CD4-positive, alpha-beta T cell treated with Interleukin-2 at 100 ng/mL for 4 hours (primary cell): ENCODE measurements at regions not wholly inside any gene's neighbourhood (a gene's known extent, or its start where the extent isn't known, plus 50 kb on each side); places are given as distances from the start of the nearest gene placed in this dataset.
"Not testable (repeated sequence)": the region's sequence is repeated elsewhere in the genome, so short reads cannot be mapped to it uniquely, and the experiment has no call there.

Experiments
- DNase-seq: peaks from one replicate; pipeline ENCODE4 v3.0.0-alpha.2; 2020; ENCODE audit warnings: low spot score

- DNase-seq, result no peak
Observed at GRCh38 chr11:69219991-69220390, 64.3 kb downstream of the SMIM38 start.

GRCh38 chr11:69220561-69221051 lies 64.9 kb downstream of the SMIM38 start:
- DNase-seq, result no peak

DNA sequence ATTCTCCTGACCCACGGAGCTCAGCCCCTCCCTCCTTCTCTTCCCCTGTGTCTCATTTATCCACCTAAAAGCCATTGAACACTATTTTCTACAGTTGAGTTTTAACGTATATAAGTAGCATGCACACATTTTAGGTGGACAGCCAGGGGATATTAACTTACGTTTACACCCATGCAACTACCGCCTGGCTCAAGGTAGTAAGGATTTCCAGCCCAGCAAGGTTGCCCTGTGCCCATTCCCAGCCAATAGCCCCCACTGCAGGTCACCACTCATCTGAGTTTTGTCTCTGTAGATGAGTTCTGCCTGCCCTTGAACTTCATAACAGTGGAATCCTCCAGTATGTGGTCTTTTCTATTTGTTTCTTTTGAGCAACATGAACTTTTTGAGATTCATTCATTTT lies 65.4 kb downstream of the SMIM38 start:
- DNase-seq, result no peak

DNA sequence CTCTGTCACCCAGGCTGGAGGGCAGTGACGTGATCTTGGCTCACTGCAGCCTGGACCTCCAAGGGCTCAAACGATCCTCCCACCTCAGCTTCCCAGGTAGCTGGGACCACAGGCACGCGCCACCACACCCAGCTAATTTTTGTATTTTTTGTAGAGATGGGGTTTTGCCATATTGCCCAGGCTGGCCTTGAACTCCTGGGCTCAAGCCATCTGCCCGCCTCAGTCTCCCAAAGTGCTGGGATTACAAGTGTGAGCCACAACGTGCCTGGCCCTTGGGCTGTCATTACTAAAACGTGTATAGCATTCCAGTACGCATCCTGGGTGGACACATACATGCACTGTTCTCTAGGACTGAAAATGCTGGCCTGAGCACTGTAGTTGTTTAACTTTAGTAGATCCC lies 65.9 kb downstream of the SMIM38 start:
- DNase-seq, result not testable (repeated sequence)

DNA sequence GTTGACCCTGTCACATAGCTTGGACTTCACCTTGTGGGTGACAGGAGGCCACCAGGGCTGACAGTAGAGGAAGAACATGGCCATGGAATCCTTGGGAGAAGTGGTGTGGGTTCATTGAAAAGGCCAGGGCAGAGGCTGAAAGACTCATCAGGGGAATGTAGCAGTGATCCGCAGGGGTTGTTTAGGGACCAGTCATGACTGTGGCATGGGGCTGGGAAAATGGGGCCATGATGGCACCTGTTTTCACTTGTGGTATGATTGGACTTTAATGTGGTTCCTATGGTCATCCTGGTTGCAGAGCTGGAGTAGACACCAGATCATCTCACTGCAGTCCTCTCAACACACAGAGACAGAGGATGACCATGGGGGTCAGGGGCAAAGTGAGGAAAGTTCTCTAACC lies 66.7 kb upstream of the MYEOV start:
- no peak for DNase-seq

DNA sequence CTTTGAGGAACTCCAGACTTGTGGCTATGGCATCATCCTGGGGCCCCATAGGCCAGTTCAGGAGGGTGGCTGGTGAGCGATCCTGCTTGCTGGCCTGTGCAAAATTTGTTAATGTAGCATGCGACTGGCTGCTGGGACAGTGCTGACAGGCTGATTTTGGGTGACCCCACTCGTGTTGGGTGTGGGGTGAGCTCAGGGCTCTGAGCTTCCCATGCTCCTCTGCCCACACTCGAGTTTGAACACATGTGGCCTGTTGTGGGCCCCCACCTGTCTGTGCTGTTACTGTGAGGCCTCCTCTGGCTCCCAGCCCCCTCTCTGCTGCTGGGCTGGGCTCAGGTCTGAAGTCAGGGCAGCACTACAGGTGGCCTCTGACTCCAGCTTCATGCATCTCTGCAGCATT lies 64.4 kb upstream of the MYEOV start:
- no peak for DNase-seq

GRCh38 chr11:69230856-69231425 lies 63.0 kb upstream of the MYEOV start:
- DNase-seq, result no peak

DNA sequence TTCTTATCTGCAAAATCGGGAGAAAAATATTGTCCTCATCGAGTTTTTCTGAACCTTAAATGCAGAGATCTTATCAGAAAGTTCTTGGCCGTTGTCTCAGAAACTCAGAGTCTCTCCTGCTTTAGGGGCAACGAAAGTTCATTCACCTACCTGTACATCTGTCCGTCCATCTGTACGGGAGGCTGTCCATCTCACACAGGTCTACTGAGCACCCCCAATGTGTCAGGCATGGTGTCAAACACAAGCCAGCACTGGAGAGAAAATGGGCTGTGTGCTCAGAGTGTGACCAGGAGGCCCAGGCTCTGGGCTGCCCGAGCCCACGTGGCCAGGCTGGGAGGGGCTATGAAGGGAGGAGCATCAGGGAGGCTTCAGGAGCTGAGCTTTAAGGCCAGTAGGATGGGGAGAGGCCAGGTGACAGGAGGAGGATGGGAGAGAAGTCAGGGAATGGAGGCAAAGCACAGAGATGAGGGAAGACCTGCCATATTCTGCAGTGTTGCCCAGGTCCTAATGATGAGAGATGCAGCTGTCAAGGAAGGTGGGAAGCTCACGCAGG lies 62.4 kb upstream of the MYEOV start:
- DNase-seq, result no peak

DNA sequence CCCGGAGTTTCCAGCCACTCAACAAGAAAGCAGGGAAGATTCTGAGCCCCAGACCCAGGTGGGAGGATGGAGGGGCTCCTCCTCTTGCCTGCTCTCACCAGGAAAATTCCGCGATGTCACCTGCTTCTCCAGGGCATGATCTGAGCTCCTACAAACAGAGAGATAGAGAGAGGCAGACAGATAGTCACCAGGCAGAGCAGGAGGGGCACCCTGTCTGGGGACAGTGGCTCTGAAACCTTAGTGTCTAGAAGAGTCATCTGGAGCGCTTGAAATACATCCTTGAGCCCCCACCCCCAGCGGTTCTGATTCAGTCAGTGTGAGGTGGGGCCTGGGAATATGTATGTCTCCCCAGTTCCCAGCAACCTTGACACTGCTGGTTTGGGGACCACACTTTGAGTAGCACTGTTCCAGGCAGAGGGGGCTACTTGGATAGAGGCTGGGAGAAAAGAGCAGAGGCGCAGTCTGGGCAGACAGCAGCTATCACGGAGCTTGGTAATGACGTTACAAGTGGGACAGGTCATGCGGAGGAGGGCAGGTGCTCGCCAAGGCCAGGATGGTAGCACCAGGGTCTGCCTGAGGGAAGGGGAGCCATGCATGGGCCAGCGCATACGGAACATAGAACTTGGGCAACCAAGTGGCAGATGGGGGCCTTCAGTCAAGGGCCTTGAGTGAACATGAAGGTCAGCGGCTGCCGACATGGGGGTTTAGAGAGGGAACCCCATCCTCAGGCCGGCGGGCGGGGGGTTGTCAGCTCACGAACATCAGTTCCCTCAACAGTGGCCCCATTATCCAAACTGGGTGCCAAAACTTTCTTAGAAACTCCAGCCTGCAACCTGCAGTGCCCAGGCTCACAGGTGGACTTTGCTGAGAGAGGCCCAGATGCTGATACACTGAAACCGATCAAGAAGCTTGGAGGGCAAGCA lies 60.9 kb upstream of the MYEOV start:
- no peak for DNase-seq

GRCh38 chr11:69233744-69234570 lies 60.0 kb upstream of the MYEOV start:
- no peak for DNase-seq

GRCh38 chr11:69234740-69235710 lies 58.9 kb upstream of the MYEOV start:
- no peak for DNase-seq

DNA sequence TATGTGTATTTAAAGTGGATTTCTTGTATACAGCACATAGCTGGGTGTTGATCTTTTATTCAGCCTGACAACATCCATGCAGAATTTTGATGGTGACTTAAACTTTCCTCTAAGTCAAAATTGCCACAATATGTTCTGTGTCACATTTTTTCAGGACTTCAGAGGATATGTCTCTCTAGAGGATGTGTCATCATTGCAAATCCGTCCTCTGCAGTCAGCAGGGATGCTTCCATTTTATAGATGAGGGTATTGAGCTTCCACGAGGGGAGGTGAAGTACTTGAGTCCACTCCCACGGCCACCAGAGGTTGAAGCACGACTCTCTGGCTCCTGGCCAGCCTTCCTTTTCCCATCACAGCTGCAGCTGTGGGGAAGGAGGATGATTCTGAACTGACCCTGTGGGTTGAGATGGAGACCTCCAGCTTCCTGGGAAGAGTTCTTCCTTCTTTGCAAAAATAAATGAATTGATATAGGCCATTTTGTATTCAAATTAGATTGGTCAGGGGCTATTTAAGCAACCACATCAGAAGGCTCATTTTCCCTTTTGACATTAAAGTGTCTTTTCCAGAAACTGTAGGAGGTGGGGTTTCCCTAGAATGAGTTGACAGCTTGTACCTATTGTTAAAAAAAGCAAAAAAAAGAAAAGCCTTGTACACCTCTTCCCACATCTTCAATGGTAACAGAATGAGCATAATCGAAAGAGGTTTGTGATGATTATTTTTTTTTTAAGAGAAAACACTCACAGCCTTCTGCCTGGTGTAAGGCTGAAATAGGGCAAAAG lies 55.2 kb upstream of the MYEOV start:
- DNase-seq, result no peak

DNA sequence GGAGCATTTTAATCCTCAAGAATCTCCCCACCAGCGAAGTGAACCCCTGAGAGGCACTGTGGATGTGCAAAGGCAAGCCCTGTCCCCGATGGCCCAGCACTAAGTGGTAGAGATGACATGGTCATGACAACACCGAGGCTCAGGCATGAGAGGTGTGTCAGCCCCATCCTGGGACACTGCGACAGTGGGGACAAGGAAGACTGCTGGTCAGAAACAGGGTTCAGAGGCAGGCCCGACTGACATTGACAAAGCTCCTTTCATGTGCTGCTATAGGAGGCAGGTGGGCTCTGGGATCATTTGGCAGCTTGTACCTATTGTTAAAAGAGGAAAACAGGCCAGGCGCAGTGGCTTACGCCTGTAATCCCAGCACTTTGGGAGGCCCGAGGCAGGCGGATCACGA lies 54.3 kb upstream of the MYEOV start:
- no peak for DNase-seq

GRCh38 chr11:69240332-69241074 lies 53.5 kb upstream of the MYEOV start:
- DNase-seq, result no peak

- no peak for DNase-seq
Observed at GRCh38 chr11:69241075-69241740, 52.7 kb upstream of the MYEOV start.

DNA sequence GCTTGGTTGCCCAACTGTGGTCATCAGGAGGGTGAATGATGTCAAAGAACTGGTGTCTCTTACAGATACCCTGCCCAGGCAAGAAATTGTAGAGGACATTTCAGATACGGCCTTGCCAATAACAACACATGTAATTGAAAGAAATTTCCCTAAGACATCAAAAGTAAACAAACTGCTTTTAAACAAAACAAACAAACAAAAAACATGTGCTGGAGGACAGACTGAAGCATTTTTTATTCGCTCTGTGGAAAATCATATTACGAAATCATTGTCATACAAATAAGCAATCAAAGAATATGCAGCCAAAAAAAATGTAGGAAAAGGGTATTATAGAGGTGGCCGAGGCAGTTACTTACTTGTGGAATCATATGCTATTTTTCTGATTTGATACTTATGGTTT lies 52.1 kb upstream of the MYEOV start:
- no peak for DNase-seq

GRCh38 chr11:69242266-69242920 lies 51.6 kb upstream of the MYEOV start:
- no peak for DNase-seq

DNA sequence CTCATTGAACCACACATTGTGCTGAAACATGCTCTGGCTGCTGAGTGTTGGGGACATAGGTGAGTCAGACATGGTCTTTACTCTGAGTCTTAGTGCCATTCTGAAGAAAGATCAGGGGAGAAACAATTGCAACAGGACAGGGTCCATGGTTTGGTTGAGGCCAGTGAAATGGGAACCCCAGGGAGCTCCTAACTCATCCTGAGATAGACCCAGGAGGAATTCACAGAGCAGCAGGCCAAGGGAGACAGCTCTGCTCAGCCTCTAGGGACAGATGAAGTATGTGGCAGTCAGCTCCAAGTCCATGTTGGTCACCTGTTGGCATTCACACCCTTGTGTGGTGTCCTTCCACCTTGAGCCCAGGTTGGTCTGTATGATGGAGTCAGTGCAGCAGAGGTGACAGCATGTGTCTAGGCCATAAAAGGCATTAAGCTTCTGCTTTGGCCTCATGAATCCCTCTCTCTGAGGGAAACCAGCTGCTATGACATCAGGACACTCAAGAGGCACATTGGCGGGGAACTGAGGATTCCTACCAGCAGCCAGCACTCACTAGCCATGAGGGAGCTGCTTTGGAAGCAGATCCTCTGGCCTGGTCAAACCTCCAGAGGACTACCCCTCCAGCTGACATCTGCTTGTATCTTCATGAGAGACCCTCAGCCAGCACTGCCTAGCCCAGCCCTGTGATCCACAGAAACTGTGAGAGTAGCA lies 50.3 kb upstream of the MYEOV start:
- DNase-seq, result no peak
